ENCODE measurements at regions not wholly inside any gene's neighbourhood (a gene's known extent, or its start where the extent isn't known, plus 50 kb on each side); places are given as distances from the start of the nearest gene placed in this dataset.

GRCh38 chr10:83724471-83725241 lies 414.7 kb upstream of the GHITM start:
- intact Hi-C loops (cut with DNase I; ENCODE audit: low total_unique reads): no loop called here
- 76 to 80% methylated on average over 5 of the region's 5 CpGs for WGBS, 2 donors
- H3K4me3 ChIP-seq (ENCODE audit: low read depth, poor library complexity, severe bottlenecking): no peak overlapping the region
- DNase-seq (ENCODE audit: low spot score in 2 of 2): no peak
- TF ChIP-seq, protein P1, sequence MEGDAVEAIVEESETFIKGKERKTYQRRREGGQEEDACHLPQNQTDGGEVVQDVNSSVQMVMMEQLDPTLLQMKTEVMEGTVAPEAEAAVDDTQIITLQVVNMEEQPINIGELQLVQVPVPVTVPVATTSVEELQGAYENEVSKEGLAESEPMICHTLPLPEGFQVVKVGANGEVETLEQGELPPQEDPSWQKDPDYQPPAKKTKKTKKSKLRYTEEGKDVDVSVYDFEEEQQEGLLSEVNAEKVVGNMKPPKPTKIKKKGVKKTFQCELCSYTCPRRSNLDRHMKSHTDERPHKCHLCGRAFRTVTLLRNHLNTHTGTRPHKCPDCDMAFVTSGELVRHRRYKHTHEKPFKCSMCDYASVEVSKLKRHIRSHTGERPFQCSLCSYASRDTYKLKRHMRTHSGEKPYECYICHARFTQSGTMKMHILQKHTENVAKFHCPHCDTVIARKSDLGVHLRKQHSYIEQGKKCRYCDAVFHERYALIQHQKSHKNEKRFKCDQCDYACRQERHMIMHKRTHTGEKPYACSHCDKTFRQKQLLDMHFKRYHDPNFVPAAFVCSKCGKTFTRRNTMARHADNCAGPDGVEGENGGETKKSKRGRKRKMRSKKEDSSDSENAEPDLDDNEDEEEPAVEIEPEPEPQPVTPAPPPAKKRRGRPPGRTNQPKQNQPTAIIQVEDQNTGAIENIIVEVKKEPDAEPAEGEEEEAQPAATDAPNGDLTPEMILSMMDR (IDR thresholded peaks at IDR 0.05): no peak
- no peak for TF ChIP-seq POLR2A (IDR thresholded peaks at IDR 0.05)

DNA sequence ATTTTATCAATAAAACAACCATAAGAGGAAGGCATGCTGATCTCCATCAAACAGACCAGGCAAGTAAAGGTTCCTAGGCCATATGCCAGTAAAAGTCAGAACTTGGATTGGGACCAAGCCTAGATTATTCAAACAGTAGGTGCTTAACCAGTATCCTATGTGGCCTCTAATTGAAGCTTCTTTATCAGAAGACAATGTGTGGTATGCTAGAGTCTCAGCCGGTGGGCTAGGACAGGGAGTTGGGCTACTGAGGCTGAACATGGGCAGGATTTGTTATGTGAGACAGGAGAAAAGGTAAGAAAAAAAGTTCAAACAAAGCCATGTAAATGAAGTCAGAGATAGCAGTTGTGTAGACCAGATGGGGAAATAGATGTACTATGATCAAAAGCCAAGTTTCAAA lies 413.7 kb upstream of the GHITM start:
- no peak for DNase-seq (ENCODE audit: low spot score in 2 of 2)
- intact Hi-C loops (cut with DNase I; ENCODE audit: low total_unique reads): no loop called here
- TF ChIP-seq, protein P1 (IDR thresholded peaks at IDR 0.05): no peak
- TF ChIP-seq POLR2A (IDR thresholded peaks at IDR 0.05): no peak
- H3K4me3 ChIP-seq (ENCODE audit: low read depth, poor library complexity, severe bottlenecking): no peak overlapping the region
- 88 to 89% methylated on average over 1 of the region's 1 CpG for WGBS, 2 donors

DNA sequence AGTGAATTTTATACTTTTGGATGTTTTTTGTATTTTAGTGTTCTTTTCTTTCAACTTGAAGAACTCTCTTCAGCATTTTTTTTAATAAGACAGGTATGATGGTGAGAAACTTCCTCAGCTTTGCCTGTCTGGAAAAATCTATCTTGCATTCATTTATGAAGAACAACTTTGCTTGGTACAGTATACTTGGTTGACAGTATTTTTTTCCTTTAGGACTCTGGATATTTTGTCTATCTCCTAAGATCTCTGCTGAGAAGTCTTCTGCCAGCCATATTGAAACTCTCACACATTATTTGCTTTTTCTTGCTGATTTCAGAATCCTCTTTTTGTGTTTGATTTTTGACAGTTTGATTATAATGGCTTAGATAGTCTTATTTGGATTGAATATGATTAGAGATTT lies 405.0 kb upstream of the GHITM start:
- no peak for DNase-seq (ENCODE audit: low spot score in 2 of 2)
- intact Hi-C loops (cut with DNase I; ENCODE audit: low total_unique reads): no loop called here
- TF ChIP-seq, protein P1 (IDR thresholded peaks at IDR 0.05): no peak
- no peak for TF ChIP-seq POLR2A (IDR thresholded peaks at IDR 0.05)

DNA sequence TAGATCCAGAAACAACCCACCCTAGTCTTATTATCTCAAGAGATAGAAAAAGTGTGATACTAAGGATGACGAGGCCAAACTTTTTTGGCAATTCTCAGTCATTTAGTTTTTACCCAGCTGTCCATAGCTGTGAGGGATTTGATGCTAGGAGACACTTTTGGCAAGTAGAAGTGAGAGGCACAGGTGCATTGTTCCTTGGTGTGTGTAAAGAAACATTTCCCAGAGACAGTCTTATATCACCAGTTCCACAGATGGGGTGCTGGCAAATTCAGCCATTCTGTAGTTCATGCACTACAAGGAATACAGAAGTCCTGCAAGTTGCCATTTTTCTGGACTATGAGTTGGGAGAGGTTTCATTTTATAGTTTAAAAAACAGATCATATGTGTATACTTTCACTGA lies 403.3 kb upstream of the GHITM start:
- no peak for DNase-seq (ENCODE audit: low spot score in 2 of 2)
- TF ChIP-seq POLR2A (IDR thresholded peaks at IDR 0.05): no peak
- TF ChIP-seq, protein P1 (IDR thresholded peaks at IDR 0.05): no peak
- H3K4me3 ChIP-seq (ENCODE audit: low read depth, poor library complexity, severe bottlenecking): no peak overlapping the region
- intact Hi-C loops (cut with DNase I; ENCODE audit: low total_unique reads): no loop called here
- 63 to 68% methylated on average over 1 of the region's 1 CpG for WGBS, 2 donors

More for the DNA sequence above, 405.0 kb upstream of the GHITM start:
- no peak overlapping the region for H3K4me3 ChIP-seq (ENCODE audit: low read depth, poor library complexity, severe bottlenecking)

DNA sequence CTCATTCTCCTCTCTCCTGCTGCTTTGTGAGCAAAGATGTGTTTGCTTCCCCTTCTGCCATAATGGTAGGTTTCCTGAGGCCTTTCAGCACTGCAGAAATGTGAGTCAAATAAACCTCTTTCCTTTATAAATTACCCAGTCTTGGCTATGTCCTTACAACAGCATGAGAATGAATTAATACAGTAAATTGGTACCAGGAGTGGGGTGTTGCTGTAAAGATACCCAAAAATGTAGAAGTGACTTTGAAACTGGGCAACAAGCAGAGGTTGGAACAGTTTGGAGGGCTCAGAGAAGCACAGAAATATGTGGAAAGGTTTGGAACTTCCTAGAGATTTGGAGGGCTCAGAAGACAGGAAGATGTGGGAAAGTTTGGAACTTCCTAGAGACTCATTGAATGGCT lies 388.7 kb upstream of the GHITM start:
- intact Hi-C loops (cut with DNase I; ENCODE audit: low total_unique reads): no loop called here
- TF ChIP-seq, protein P1 (IDR thresholded peaks at IDR 0.05): no peak
- no peak for TF ChIP-seq POLR2A (IDR thresholded peaks at IDR 0.05)
- DNase-seq (ENCODE audit: low spot score in 2 of 2): no peak
- no peak overlapping the region for H3K4me3 ChIP-seq (ENCODE audit: low read depth, poor library complexity, severe bottlenecking)

GRCh38 chr10:83753490-83753889 lies 385.8 kb upstream of the GHITM start:
- no peak overlapping the region for H3K4me3 ChIP-seq (ENCODE audit: low read depth, poor library complexity, severe bottlenecking)
- no peak for DNase-seq (ENCODE audit: low spot score in 2 of 2)
- TF ChIP-seq, protein P1 (IDR thresholded peaks at IDR 0.05): no peak
- TF ChIP-seq POLR2A (IDR thresholded peaks at IDR 0.05): no peak
- 94 to 96% methylated on average over 2 of the region's 2 CpGs for WGBS, 2 donors
- intact Hi-C loops (cut with DNase I; ENCODE audit: low total_unique reads): no loop called here
